ENCODE measurements at regions not wholly inside any gene's neighbourhood (a gene's known extent, or its start where the extent isn't known, plus 50 kb on each side); places are given as distances from the start of the nearest gene placed in this dataset.

DNA sequence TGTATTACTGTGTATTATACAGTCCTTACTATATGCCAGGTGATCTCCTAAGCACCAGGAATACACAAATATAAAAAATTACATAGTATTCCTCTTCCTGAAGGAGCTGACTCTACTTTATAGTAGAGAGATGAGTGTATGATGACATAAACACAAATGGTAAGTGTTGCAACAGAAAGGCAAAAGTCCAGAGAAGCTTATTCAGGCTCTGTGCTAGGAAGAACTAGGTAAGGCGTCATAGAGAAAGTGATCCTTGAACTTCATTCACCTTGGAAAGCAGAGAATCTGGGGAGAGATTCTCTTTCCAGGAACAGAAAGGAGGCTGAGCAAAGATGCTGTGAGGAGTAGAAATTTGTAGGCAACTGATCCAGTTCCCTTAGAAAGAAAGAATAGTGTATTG, 115.0 kb upstream of the KCNIP4 start:
- no peak for TF ChIP-seq EZH2 (IDR thresholded peaks at IDR 0.05)
- TF ChIP-seq, protein P1, sequence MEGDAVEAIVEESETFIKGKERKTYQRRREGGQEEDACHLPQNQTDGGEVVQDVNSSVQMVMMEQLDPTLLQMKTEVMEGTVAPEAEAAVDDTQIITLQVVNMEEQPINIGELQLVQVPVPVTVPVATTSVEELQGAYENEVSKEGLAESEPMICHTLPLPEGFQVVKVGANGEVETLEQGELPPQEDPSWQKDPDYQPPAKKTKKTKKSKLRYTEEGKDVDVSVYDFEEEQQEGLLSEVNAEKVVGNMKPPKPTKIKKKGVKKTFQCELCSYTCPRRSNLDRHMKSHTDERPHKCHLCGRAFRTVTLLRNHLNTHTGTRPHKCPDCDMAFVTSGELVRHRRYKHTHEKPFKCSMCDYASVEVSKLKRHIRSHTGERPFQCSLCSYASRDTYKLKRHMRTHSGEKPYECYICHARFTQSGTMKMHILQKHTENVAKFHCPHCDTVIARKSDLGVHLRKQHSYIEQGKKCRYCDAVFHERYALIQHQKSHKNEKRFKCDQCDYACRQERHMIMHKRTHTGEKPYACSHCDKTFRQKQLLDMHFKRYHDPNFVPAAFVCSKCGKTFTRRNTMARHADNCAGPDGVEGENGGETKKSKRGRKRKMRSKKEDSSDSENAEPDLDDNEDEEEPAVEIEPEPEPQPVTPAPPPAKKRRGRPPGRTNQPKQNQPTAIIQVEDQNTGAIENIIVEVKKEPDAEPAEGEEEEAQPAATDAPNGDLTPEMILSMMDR (IDR thresholded peaks at IDR 0.05) = no peak

Data from neural progenitor cell (in vitro differentiated cells).